IMR-90 (cell line): ENCODE measurements at regions not wholly inside any gene's neighbourhood (a gene's known extent, or its start where the extent isn't known, plus 50 kb on each side); places are given as distances from the start of the nearest gene placed in this dataset.

Experiments used
- ATAC-seq: fragments of 200-7000 bp; cut with Tn5 transposase; 2 replicates; pipeline ENCODE4 v1.9.1; 2020; ENCODE audit warnings: low read depth, mild to moderate bottlenecking, moderate library complexity
- BruUV-seq: library from RNA; stranded (reverse); fragments of 400-500 nt; replicated peaks from 2 replicates; lab custom pipeline; 2021; lab: Mats Ljungman, UMichigan
- CTCF ChIA-PET: fragments of 300-600 bp; formaldehyde crosslinking; extraction: SDS; loops from one replicate; lab custom pipeline; 2021; ENCODE audit warnings: antibody characterized with exemption; lab: Yijun Ruan, JAX
- POLR2A ChIA-PET: fragments of 300-600 bp; sonication (Branson Sonifier 250); formaldehyde crosslinking; loops from one replicate; lab custom pipeline; 2022; ENCODE audit warnings: antibody characterized with exemption; ENCODE audit not compliant: unreplicated experiment; lab: Charles Lee
- DNase-seq: peaks from one replicate; pipeline ENCODE4 v3.0.0; 2013
- H2AFZ ChIP-seq: replicated peaks from 2 replicates; pipeline ENCODE3; 2013; ENCODE audit warnings: low read length, mild to moderate bottlenecking; ENCODE audit not compliant: poor library complexity
- H2AK5ac ChIP-seq: 2 replicates; pipeline ENCODE4 v1.6.1; 2013; ENCODE audit warnings: low read depth, low read length, inconsistent platforms
- H2AK9ac ChIP-seq: replicated peaks from 2 replicates; pipeline ENCODE3; 2013; ENCODE audit warnings: mild to moderate bottlenecking, low read depth, low read length, moderate library complexity; ENCODE audit not compliant: poor library complexity
- H2BK120ac ChIP-seq: 2 replicates; pipeline ENCODE4 v1.6.1; 2013; ENCODE audit warnings: low read depth, low read length, inconsistent platforms
- H2BK15ac ChIP-seq: 3 replicates; pipeline ENCODE4 v1.6.1; 2013; ENCODE audit warnings: low read depth, low read length, inconsistent platforms
- H2BK20ac ChIP-seq: 2 replicates; pipeline ENCODE4 v1.6.1; 2013; ENCODE audit warnings: low read depth, mild to moderate bottlenecking, inconsistent platforms, low read length, moderate library complexity
- H2BK5ac ChIP-seq: 2 replicates; pipeline ENCODE4 v1.6.1; 2013; ENCODE audit warnings: mild to moderate bottlenecking, low read depth, low read length, inconsistent platforms; ENCODE audit not compliant: poor library complexity, severe bottlenecking
- H3K14ac ChIP-seq: replicated peaks from 2 replicates; pipeline ENCODE4 v1.6.1; 2013; ENCODE audit warnings: low read depth, low read length, inconsistent platforms
- H3K18ac ChIP-seq: 2 replicates; pipeline ENCODE4 v1.6.1; 2013; ENCODE audit warnings: low read depth, low read length, control low read depth
- H3K23ac ChIP-seq: 2 replicates; pipeline ENCODE4 v1.6.1; 2013; ENCODE audit warnings: low read depth, low read length, inconsistent platforms
- H3K27ac ChIP-seq: 2 replicates; pipeline ENCODE4 v1.5.1; 2013; ENCODE audit warnings: mild to moderate bottlenecking, control low read depth, low read length; ENCODE audit not compliant: insufficient read depth
- H3K27me3 ChIP-seq: 2 replicates; pipeline ENCODE4 v1.6.1; 2013; ENCODE audit warnings: low read length; ENCODE audit not compliant: control insufficient read depth, insufficient read depth
- H3K36me3 ChIP-seq: 2 replicates; pipeline ENCODE4 v1.6.1; 2013; ENCODE audit warnings: low read length, mixed read lengths; ENCODE audit not compliant: control insufficient read depth, insufficient read depth
- H3K4ac ChIP-seq: 2 replicates; pipeline ENCODE4 v1.6.1; 2013; ENCODE audit warnings: low read depth, low read length, inconsistent platforms
- H3K4me1 ChIP-seq: 2 replicates; pipeline ENCODE4 v1.6.1; 2013; ENCODE audit warnings: low read length, mixed read lengths; ENCODE audit not compliant: control insufficient read depth, insufficient read depth
- H3K4me2 ChIP-seq: 2 replicates; pipeline ENCODE4 v1.6.1; 2013; ENCODE audit warnings: low read depth, mild to moderate bottlenecking, control low read depth, low read length, moderate library complexity
- H3K4me3 ChIP-seq: 2 replicates; pipeline ENCODE4 v1.5.1; 2013; ENCODE audit warnings: low read depth, mild to moderate bottlenecking, control low read depth, low read length, moderate library complexity; ENCODE audit not compliant: insufficient read depth
- H3K56ac ChIP-seq: 2 replicates; pipeline ENCODE4 v1.6.1; 2013; ENCODE audit warnings: low read length, inconsistent platforms; ENCODE audit not compliant: insufficient read depth; ENCODE audit errors: extremely low read depth
- H3K79me1 ChIP-seq, 2 experiments: 2 replicates each; pipeline ENCODE4 v1.6.1; 2013; ENCODE audit warnings: low read length in 2 of 2, inconsistent platforms in 1 of 2, low read depth in 1 of 2
- H3K9ac ChIP-seq: 2 replicates; pipeline ENCODE4 v1.6.1; 2013; ENCODE audit warnings: low read depth, low read length, control low read depth
- H3K9me1 ChIP-seq: 2 replicates; pipeline ENCODE4 v1.6.1; 2013; ENCODE audit warnings: low read length, inconsistent platforms; ENCODE audit not compliant: insufficient read depth
- H3K9me3 ChIP-seq: 2 replicates; pipeline ENCODE4 v1.6.1; 2013; ENCODE audit warnings: low read length; ENCODE audit not compliant: control insufficient read depth, insufficient read depth
- H4K20me1 ChIP-seq: 2 replicates; pipeline ENCODE4 v1.6.1; 2013; ENCODE audit warnings: low read length, inconsistent platforms; ENCODE audit not compliant: insufficient read depth
- H4K5ac ChIP-seq: 2 replicates; pipeline ENCODE4 v1.6.1; 2013; ENCODE audit warnings: mild to moderate bottlenecking, low read depth, low read length, control low read depth
- H4K8ac ChIP-seq, 2 experiments: 2 replicates each; pipeline ENCODE4 v1.6.1; 2013; ENCODE audit warnings: low read depth in 2 of 2, low read length in 2 of 2, control low read depth in 1 of 2, inconsistent platforms in 1 of 2
- H4K91ac ChIP-seq: 2 replicates; pipeline ENCODE4 v1.6.1; 2013; ENCODE audit warnings: low read depth, low read length, inconsistent platforms; ENCODE audit not compliant: insufficient read depth
- BHLHE40 ChIP-seq: fragments of 150-350 bp; IDR thresholded peaks from 2 replicates; pipeline ENCODE4 v1.6.1; 2016; ENCODE audit warnings: mild to moderate bottlenecking, low read depth, low read length
- CHD1 ChIP-seq: IDR thresholded peaks from 2 replicates; pipeline ENCODE4 v1.6.1; 2012; ENCODE audit warnings: low read depth, low read length, improper control_type of control experiment
- ELK1 ChIP-seq: fragments of 150-350 bp; IDR thresholded peaks from 2 replicates; pipeline ENCODE4 v1.6.1; 2016; ENCODE audit warnings: low read depth, mild to moderate bottlenecking, low read length, moderate library complexity, borderline replicate concordance
- FOS ChIP-seq: fragments of 150-350 bp; IDR thresholded peaks from 2 replicates; pipeline ENCODE4 v1.6.1; 2016; ENCODE audit warnings: low read depth, low read length
- MAFK ChIP-seq: IDR thresholded peaks from 2 replicates; pipeline ENCODE4 v1.6.1; 2012; ENCODE audit warnings: low read depth, low read length, improper control_type of control experiment
- MAZ ChIP-seq: IDR thresholded peaks from 2 replicates; pipeline ENCODE4 v1.6.1; 2012; ENCODE audit warnings: low read depth, mild to moderate bottlenecking, low read length, improper control_type of control experiment, moderate library complexity, borderline replicate concordance
- MXI1 ChIP-seq: IDR thresholded peaks from 2 replicates; pipeline ENCODE4 v1.6.1; 2012; ENCODE audit warnings: low read depth, mild to moderate bottlenecking, low read length, moderate library complexity, borderline replicate concordance
- NFE2L2 ChIP-seq: fragments of 150-350 bp; IDR thresholded peaks from 2 replicates; pipeline ENCODE4 v1.6.1; 2016; ENCODE audit warnings: low read depth, mild to moderate bottlenecking, low read length
- POLR2A ChIP-seq: IDR thresholded peaks from 2 replicates; pipeline ENCODE4 v1.6.1; 2012; ENCODE audit warnings: mild to moderate bottlenecking, low read depth, low read length
- RAD21 ChIP-seq: IDR thresholded peaks from 2 replicates; pipeline ENCODE4 v1.6.1; 2012; ENCODE audit warnings: low read length, improper control_type of control experiment
- RCOR1 ChIP-seq: IDR thresholded peaks from 2 replicates; pipeline ENCODE4 v1.6.1; 2012; ENCODE audit warnings: mild to moderate bottlenecking, low read length, improper control_type of control experiment; ENCODE audit not compliant: insufficient replicate concordance
- RFX5 ChIP-seq: IDR thresholded peaks from 2 replicates; pipeline ENCODE4 v1.8.0; 2012; ENCODE audit warnings: low read depth, mild to moderate bottlenecking, low read length, moderate library complexity
- SMC3 ChIP-seq: fragments of 150-350 bp; IDR thresholded peaks from 2 replicates; pipeline ENCODE4 v1.6.1; 2016; ENCODE audit warnings: low read depth, mild to moderate bottlenecking, antibody characterized with exemption, low read length, moderate library complexity
- WGBS, 2 experiments: methylation state at CpG; one replicate each; pipeline versions ENCODE4 v1.1.5 to v1.1.7; 2013; ENCODE audit warnings: missing lambda C conversion rate in 2 of 2; ENCODE audit not compliant: insufficient read length in 1 of 2; ENCODE audit errors: extremely low coverage in 2 of 2; 5-methylcytosine and 5-hydroxymethylcytosine counted together
- dilution Hi-C: fragments of 300-500 bp; cut with HindIII; formaldehyde crosslinking; loops from one replicate; pipeline ENCODE4 v1.14.3; 2018; ENCODE audit warnings: low sequenced_read_pairs; ENCODE audit not compliant: unreplicated experiment
- in situ Hi-C: fragments of 300-500 bp; cut with MboI; formaldehyde crosslinking; loops from 3 replicates; pipeline ENCODE4 v1.14.3; 2019; ENCODE audit warnings: low sequenced_read_pairs, inconsistent platforms, mixed read lengths
- intact Hi-C: fragments of 100-400 bp; cut with micrococcal nuclease; formaldehyde crosslinking; loops from 2 replicates; pipeline ENCODE4 v1.10.0; 2022
- TF ChIP-seq, protein P1 (sequence below): fragments of 150-350 bp; IDR thresholded peaks from 2 replicates; pipeline ENCODE4 v1.6.1; 2017; ENCODE audit warnings: mild to moderate bottlenecking, antibody characterized with exemption, low read length, low read depth
- TF ChIP-seq, protein P2 (sequence below): conservative IDR thresholded peaks from 2 replicates; pipeline ENCODE4 v1.5.1; 2012; ENCODE audit warnings: mild to moderate bottlenecking, low read depth, low read length, improper control_type of control experiment

DNA sequence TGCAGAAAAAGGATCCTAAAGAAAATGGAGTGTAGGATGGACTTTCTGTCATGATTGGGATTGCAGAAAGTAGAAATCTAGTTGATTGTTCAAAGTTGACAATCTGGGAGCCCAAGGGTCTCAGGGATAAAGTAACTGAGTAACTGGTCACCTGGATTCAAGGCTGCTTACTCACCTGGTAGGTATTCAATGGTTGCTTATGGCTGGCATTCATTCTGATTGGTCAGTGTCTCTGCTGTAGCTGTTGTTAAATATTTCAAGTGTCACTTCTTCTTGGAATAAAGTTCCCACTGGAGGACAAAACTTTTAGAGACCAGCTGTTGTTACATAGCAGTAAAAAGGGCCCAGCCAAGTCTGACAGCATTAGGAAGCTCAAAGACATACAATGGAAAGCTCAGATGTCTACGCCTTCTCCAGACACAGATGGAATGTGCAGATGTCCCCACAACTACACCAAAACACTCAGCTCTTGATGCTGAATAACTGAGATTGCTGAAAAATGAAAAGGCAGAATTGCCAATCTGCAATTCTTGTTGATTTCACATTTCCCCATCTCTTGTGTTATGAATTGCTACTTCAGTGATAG, 106.9 kb downstream of the ZNF467 start:
- Histone ChIP-seq H2AK5ac (no peak overlapping the region), H4K8ac (no peak overlapping the region), H4K5ac (no peak overlapping the region), H3K18ac (no peak overlapping the region), H2BK20ac (no peak overlapping the region), H3K23ac (no peak overlapping the region), H3K4me1 (no peaks in the 10 kb centered on the region), H3K14ac (no peak overlapping the region), H3K9me1 (no peaks in the 10 kb centered on the region), H3K4ac (no peak overlapping the region), H3K27ac (no peak overlapping the region), H3K9ac (no peak overlapping the region), H4K91ac (no peak overlapping the region), H3K27me3 (peaks cover 4% of the 10 kb centered on the region), H3K9me3 (no peaks in the 10 kb centered on the region), H2AK9ac (no peak overlapping the region), H2BK15ac (no peak overlapping the region), H3K36me3 (no peaks in the 10 kb centered on the region), H3K4me2 (no peak overlapping the region), H2AFZ (no peak overlapping the region), H3K4me3 (no peak overlapping the region), H2BK120ac (no peak overlapping the region), H3K79me1 (no peaks in the 10 kb centered on the region), H4K20me1 (no peaks in the 10 kb centered on the region), H3K56ac (no peak overlapping the region), H2BK5ac (no peak overlapping the region)
- CTCF ChIA-PET: interaction anchor here (0.8 kb wide), 1 partner anchor 76 kb away, joined by 3 read pairs; no protein-coding TSS in a partner anchor
- no TSS peak for BruUV-seq
- no peak for TF ChIP-seq CHD1
- TF ChIP-seq SMC3: no peak
- TF ChIP-seq, protein P1, sequence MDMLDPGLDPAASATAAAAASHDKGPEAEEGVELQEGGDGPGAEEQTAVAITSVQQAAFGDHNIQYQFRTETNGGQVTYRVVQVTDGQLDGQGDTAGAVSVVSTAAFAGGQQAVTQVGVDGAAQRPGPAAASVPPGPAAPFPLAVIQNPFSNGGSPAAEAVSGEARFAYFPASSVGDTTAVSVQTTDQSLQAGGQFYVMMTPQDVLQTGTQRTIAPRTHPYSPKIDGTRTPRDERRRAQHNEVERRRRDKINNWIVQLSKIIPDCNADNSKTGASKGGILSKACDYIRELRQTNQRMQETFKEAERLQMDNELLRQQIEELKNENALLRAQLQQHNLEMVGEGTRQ: no peak
- no peak for TF ChIP-seq POLR2A
- TF ChIP-seq FOS: no peak
- TF ChIP-seq RAD21: no peak
- no peak for TF ChIP-seq ELK1
- TF ChIP-seq RFX5: no peak
- TF ChIP-seq, protein P2, sequence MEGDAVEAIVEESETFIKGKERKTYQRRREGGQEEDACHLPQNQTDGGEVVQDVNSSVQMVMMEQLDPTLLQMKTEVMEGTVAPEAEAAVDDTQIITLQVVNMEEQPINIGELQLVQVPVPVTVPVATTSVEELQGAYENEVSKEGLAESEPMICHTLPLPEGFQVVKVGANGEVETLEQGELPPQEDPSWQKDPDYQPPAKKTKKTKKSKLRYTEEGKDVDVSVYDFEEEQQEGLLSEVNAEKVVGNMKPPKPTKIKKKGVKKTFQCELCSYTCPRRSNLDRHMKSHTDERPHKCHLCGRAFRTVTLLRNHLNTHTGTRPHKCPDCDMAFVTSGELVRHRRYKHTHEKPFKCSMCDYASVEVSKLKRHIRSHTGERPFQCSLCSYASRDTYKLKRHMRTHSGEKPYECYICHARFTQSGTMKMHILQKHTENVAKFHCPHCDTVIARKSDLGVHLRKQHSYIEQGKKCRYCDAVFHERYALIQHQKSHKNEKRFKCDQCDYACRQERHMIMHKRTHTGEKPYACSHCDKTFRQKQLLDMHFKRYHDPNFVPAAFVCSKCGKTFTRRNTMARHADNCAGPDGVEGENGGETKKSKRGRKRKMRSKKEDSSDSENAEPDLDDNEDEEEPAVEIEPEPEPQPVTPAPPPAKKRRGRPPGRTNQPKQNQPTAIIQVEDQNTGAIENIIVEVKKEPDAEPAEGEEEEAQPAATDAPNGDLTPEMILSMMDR: no peak
- no peak for TF ChIP-seq MAZ
- no peak for TF ChIP-seq NFE2L2
- no peak for TF ChIP-seq RCOR1
- no peak for TF ChIP-seq BHLHE40
- TF ChIP-seq MXI1: no peak
- no peak for TF ChIP-seq MAFK
- ATAC-seq (no peak), DNase-seq (no peak)
- intact Hi-C loops (no loop called here), dilution Hi-C loops (no loop called here), in situ Hi-C loops (loop anchor here (10.0 kb wide), 1 partner anchor 78 kb away; no protein-coding TSS in a partner anchor)
- POLR2A ChIA-PET: no interaction called here
- no CpG with 5 or more reads among the region's 1 CpG for WGBS, 2 experiments
